SK-N-SH treated with all-trans-retinoic acid at 6 μM for 48 hours (cell line): ENCODE measurements at regions not wholly inside any gene's neighbourhood (a gene's known extent, or its start where the extent isn't known, plus 50 kb on each side); places are given as distances from the start of the nearest gene placed in this dataset.

Source experiments
- ATAC-seq: fragments of 200-7000 bp; cut with Tn5 transposase; 3 replicates; pipeline ENCODE4 v1.9.1; 2020; ENCODE audit warnings: mild to moderate bottlenecking, moderate library complexity
- BACH2 ChIP-seq: fragments of 250-450 bp; sonication (Bioruptor Pico); IDR thresholded peaks from 2 replicates; pipeline ENCODE4 v1.9.0; 2021; ENCODE audit warnings: mild to moderate bottlenecking, borderline replicate concordance
- CSDC2 ChIP-seq: fragments of 250-450 bp; sonication (Bioruptor Pico); IDR thresholded peaks from 2 replicates; pipeline ENCODE4 v1.5.0; 2020; ENCODE audit warnings: mild to moderate bottlenecking, moderate library complexity
- CSRNP3 ChIP-seq: fragments of 250-450 bp; sonication (Bioruptor Pico); IDR thresholded peaks from 2 replicates; pipeline ENCODE4 v1.5.1; 2021; ENCODE audit warnings: mild to moderate bottlenecking, moderate library complexity
- GLIS3 ChIP-seq: fragments of 250-450 bp; sonication (Bioruptor Pico); IDR thresholded peaks from 2 replicates; pipeline ENCODE4 v1.5.0; 2020; ENCODE audit warnings: mild to moderate bottlenecking, moderate library complexity
- ISL1 ChIP-seq: fragments of 250-450 bp; sonication (Bioruptor Pico); IDR thresholded peaks from 2 replicates; pipeline ENCODE4 v2.1.2; 2022; ENCODE audit warnings: mild to moderate bottlenecking, moderate library complexity
- OSR1 ChIP-seq: fragments of 250-450 bp; sonication (Bioruptor Pico); IDR thresholded peaks from 2 replicates; pipeline ENCODE4 v1.8.0; 2022; ENCODE audit warnings: moderate library complexity, mild to moderate bottlenecking, inconsistent platforms
- PPARA ChIP-seq: fragments of 250-450 bp; sonication (Bioruptor Pico); IDR thresholded peaks from 2 replicates; pipeline ENCODE4 v1.5.0; 2020; ENCODE audit warnings: mild to moderate bottlenecking, borderline replicate concordance
- RARB ChIP-seq: fragments of 250-450 bp; sonication (Bioruptor Pico); IDR thresholded peaks from 2 replicates; pipeline ENCODE4 v1.8.0; 2021; ENCODE audit warnings: mild to moderate bottlenecking, moderate library complexity
- SNAI2 ChIP-seq: fragments of 250-450 bp; sonication (Bioruptor Pico); IDR thresholded peaks from 2 replicates; pipeline ENCODE4 v1.5.0; 2020; ENCODE audit warnings: mild to moderate bottlenecking, moderate library complexity
- TCF4 ChIP-seq: fragments of 250-450 bp; sonication (Bioruptor Pico); IDR thresholded peaks from 2 replicates; pipeline ENCODE4 v1.8.0; 2021; ENCODE audit warnings: mild to moderate bottlenecking, moderate library complexity, borderline replicate concordance
- TOX ChIP-seq: fragments of 250-450 bp; sonication (Bioruptor Pico); IDR thresholded peaks from 2 replicates; pipeline ENCODE4 v1.8.0; 2021; ENCODE audit warnings: mild to moderate bottlenecking, moderate library complexity, borderline replicate concordance
- ZC3H10 ChIP-seq: fragments of 250-450 bp; sonication (Bioruptor Pico); IDR thresholded peaks from 2 replicates; pipeline ENCODE4 v1.5.1; 2021; ENCODE audit warnings: mild to moderate bottlenecking, moderate library complexity
- ZFP30 ChIP-seq: fragments of 450-650 bp; formaldehyde crosslinking; IDR thresholded peaks from 2 replicates; pipeline ENCODE4 v1.5.0; 2022; ENCODE audit warnings: mild to moderate bottlenecking, moderate library complexity
- ZNF70 ChIP-seq: fragments of 450-650 bp; formaldehyde crosslinking; IDR thresholded peaks from 2 replicates; pipeline ENCODE4 v1.5.0; 2020; ENCODE audit warnings: mild to moderate bottlenecking, moderate library complexity
- ZNF8 ChIP-seq: fragments of 450-650 bp; formaldehyde crosslinking; IDR thresholded peaks from 2 replicates; pipeline ENCODE4 v1.5.0; 2020; ENCODE audit warnings: mild to moderate bottlenecking, moderate library complexity
- TF ChIP-seq, protein P1 (sequence below): fragments of 250-450 bp; sonication (Bioruptor Pico); IDR thresholded peaks from 2 replicates; pipeline ENCODE4 v1.8.0; 2020; ENCODE audit warnings: mild to moderate bottlenecking, moderate library complexity, borderline replicate concordance
- TF ChIP-seq, protein P2 (sequence below): fragments of 250-450 bp; sonication (Bioruptor Pico); IDR thresholded peaks from 2 replicates; pipeline ENCODE4 v1.5.0; 2020; ENCODE audit warnings: mild to moderate bottlenecking, moderate library complexity
- TF ChIP-seq, protein P3 (sequence below): fragments of 250-450 bp; sonication (Bioruptor Pico); IDR thresholded peaks from 2 replicates; pipeline ENCODE4 v1.8.0; 2021; ENCODE audit warnings: low read depth, mild to moderate bottlenecking, moderate library complexity, borderline replicate concordance
- TF ChIP-seq, protein P4 (sequence below): fragments of 250-450 bp; sonication (Bioruptor Pico); IDR thresholded peaks from 2 replicates; pipeline ENCODE4 v1.5.1; 2020; ENCODE audit warnings: low read depth, mild to moderate bottlenecking, moderate library complexity

DNA sequence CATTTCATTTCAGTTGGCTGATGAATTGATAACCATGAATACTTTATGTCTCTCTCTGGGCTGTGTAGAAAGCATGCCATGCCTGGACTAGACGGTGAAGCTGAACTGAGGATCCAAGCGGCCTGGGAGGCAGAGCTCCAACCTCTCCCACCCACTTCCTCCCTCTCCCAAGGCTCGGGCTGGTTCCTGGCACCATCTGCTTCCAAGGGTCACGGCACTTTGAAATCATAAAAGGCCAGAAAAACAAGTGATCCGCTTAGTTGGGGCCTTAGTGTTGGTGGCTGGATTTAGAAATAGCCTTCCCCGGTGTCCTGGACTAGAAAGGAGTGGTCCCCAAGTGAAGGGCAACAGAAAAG lies 202.4 kb upstream of the PMEPA1 start:
- no peak for ATAC-seq
- TF ChIP-seq SNAI2 (no peak), PPARA (CRISPR knock-in tag) (no peak), ZC3H10 (no peak), GLIS3 (CRISPR knock-in tag) (no peak), OSR1 (CRISPR knock-in tag) (no peak), TCF4 (no peak), ZFP30 (CRISPR knock-in tag) (no peak), TOX (no peak), ZNF8 (CRISPR knock-in tag) (no peak), ISL1 (CRISPR knock-in tag) (no peak), CSDC2 (CRISPR knock-in tag) (no peak), RARB (no peak), ZNF70 (CRISPR knock-in tag) (no peak)
- TF ChIP-seq, protein P1, sequence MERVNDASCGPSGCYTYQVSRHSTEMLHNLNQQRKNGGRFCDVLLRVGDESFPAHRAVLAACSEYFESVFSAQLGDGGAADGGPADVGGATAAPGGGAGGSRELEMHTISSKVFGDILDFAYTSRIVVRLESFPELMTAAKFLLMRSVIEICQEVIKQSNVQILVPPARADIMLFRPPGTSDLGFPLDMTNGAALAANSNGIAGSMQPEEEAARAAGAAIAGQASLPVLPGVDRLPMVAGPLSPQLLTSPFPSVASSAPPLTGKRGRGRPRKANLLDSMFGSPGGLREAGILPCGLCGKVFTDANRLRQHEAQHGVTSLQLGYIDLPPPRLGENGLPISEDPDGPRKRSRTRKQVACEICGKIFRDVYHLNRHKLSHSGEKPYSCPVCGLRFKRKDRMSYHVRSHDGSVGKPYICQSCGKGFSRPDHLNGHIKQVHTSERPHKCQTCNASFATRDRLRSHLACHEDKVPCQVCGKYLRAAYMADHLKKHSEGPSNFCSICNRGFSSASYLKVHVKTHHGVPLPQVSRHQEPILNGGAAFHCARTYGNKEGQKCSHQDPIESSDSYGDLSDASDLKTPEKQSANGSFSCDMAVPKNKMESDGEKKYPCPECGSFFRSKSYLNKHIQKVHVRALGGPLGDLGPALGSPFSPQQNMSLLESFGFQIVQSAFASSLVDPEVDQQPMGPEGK: no peak
- TF ChIP-seq, protein P2, sequence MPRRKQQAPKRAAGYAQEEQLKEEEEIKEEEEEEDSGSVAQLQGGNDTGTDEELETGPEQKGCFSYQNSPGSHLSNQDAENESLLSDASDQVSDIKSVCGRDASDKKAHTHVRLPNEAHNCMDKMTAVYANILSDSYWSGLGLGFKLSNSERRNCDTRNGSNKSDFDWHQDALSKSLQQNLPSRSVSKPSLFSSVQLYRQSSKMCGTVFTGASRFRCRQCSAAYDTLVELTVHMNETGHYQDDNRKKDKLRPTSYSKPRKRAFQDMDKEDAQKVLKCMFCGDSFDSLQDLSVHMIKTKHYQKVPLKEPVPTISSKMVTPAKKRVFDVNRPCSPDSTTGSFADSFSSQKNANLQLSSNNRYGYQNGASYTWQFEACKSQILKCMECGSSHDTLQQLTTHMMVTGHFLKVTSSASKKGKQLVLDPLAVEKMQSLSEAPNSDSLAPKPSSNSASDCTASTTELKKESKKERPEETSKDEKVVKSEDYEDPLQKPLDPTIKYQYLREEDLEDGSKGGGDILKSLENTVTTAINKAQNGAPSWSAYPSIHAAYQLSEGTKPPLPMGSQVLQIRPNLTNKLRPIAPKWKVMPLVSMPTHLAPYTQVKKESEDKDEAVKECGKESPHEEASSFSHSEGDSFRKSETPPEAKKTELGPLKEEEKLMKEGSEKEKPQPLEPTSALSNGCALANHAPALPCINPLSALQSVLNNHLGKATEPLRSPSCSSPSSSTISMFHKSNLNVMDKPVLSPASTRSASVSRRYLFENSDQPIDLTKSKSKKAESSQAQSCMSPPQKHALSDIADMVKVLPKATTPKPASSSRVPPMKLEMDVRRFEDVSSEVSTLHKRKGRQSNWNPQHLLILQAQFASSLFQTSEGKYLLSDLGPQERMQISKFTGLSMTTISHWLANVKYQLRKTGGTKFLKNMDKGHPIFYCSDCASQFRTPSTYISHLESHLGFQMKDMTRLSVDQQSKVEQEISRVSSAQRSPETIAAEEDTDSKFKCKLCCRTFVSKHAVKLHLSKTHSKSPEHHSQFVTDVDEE: no peak
- TF ChIP-seq, protein P3, sequence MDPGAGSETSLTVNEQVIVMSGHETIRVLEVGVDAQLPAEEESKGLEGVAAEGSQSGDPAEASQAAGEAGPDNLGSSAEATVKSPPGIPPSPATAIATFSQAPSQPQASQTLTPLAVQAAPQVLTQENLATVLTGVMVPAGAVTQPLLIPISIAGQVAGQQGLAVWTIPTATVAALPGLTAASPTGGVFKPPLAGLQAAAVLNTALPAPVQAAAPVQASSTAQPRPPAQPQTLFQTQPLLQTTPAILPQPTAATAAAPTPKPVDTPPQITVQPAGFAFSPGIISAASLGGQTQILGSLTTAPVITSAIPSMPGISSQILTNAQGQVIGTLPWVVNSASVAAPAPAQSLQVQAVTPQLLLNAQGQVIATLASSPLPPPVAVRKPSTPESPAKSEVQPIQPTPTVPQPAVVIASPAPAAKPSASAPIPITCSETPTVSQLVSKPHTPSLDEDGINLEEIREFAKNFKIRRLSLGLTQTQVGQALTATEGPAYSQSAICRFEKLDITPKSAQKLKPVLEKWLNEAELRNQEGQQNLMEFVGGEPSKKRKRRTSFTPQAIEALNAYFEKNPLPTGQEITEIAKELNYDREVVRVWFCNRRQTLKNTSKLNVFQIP (CRISPR knock-in tag): no peak

DNA sequence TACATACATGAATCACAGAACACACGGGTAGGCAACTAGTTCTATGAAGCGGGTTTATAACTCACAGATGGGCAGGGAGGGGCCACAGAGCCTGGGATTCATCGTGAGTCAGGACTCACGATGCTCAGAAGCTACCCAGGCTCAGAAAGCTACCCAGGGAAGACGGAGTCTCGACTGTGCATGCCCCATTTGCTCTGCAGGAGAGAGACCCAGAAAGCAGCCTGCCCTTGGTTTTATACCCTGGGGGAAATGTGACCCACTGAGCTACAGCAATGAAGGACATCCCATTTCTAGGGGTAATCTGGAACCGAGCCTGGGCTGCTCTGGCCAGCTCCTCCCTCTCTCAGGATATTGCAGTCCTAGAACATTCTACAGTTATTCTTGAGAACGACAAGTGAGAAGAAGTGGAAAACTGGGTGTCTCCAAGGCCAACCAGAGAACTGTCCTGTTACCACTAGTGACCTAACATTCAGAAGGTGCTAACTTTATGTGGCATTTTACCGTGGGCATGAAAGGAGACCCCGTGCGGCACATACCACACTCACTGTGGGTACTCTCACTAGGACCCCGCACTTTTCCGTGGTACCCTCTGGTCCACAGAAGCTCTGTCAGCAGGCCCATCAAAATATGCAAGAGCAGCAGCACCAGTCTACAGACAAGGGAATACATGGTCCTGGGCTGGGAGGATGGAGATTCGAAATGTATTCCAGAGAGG lies 201.9 kb upstream of the PMEPA1 start:
- TF ChIP-seq CSRNP3: no peak
- no peak for TF ChIP-seq TCF4
- TF ChIP-seq, protein P2: no peak
- TF ChIP-seq ISL1 (CRISPR knock-in tag): no peak
- ATAC-seq: no peak

DNA sequence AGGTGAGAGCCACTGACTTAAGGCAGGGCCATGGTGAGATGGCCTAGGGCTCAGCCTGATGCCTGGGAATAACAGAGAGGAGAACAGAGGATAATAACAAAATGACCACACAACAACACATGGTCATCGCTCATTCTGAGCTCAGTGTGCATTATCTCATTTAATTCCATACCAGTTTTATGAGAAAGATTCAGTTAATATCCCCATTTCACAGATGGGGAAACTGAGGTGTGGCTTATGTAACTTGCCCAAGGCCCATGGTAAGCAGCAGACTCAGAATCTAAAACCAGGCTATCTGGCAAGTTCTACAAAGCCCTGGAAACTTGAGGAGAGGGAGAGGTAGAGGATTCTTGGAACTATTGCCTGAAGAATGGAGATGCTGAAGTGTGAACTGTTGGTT lies 200.9 kb upstream of the PMEPA1 start:
- TF ChIP-seq OSR1 (CRISPR knock-in tag) (no peak), ISL1 (CRISPR knock-in tag) (no peak), TCF4 (no peak), CSRNP3 (no peak), BACH2 (CRISPR knock-in tag) (no peak), ZC3H10 (no peak), ZNF70 (CRISPR knock-in tag) (no peak), GLIS3 (CRISPR knock-in tag) (no peak)
- TF ChIP-seq, protein P1: no peak
- TF ChIP-seq, protein P4, sequence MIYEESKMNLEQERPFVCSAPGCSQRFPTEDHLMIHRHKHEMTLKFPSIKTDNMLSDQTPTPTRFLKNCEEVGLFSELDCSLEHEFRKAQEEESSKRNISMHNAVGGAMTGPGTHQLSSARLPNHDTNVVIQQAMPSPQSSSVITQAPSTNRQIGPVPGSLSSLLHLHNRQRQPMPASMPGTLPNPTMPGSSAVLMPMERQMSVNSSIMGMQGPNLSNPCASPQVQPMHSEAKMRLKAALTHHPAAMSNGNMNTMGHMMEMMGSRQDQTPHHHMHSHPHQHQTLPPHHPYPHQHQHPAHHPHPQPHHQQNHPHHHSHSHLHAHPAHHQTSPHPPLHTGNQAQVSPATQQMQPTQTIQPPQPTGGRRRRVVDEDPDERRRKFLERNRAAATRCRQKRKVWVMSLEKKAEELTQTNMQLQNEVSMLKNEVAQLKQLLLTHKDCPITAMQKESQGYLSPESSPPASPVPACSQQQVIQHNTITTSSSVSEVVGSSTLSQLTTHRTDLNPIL (CRISPR knock-in tag): no peak
- TF ChIP-seq, all 23 proteins: peak for 0

More for the DNA sequence above, 200.9 kb upstream of the PMEPA1 start:
- no peak for ATAC-seq
